NOMO-1 treated with DMSO at 0.1 percent for 48 hours (cell line): ENCODE measurements at regions not wholly inside any gene's neighbourhood (a gene's known extent, or its start where the extent isn't known, plus 50 kb on each side); places are given as distances from the start of the nearest gene placed in this dataset.
A peak's percentile ranks its signal among the peaks of the same experiment; 100 is the strongest.
"Not testable (repeated sequence)": the region's sequence is repeated elsewhere in the genome, so short reads cannot be mapped to it uniquely, and the experiment has no call there.

ENCODE experiments used
- DNase-seq: peaks from one replicate; lab custom pipeline; 2025; ENCODE audit not compliant: unreplicated experiment; lab: John Stamatoyannopoulos, UW

GRCh38 chr13:54999399-54999907 lies 1970.8 kb downstream of the OLFM4 start:
- no peak for DNase-seq

GRCh38 chr13:55000043-55000442 lies 1971.4 kb downstream of the OLFM4 start:
- no peak for DNase-seq

- no peak for DNase-seq
These were observed 1972.2 kb downstream of the OLFM4 start for GRCh38 chr13:55000844-55001243.

GRCh38 chr13:55001881-55002280 lies 1973.3 kb downstream of the OLFM4 start:
- DNase-seq = no peak

- no peak for DNase-seq
These were observed 1979.1 kb downstream of the OLFM4 start for GRCh38 chr13:55007681-55008080.

- no peak for DNase-seq
These were observed 1984.4 kb downstream of the OLFM4 start for GRCh38 chr13:55013051-55013450.

GRCh38 chr13:55029280-55029679 lies 2000.7 kb downstream of the OLFM4 start:
- DNase-seq = no peak

- DNase-seq = no peak
These were observed 2009.6 kb downstream of the OLFM4 start for GRCh38 chr13:55038230-55038629.

GRCh38 chr13:55053891-55054550 lies 2025.4 kb downstream of the OLFM4 start:
- not testable (repeated sequence) for DNase-seq

GRCh38 chr13:55055666-55056065 lies 2027.1 kb downstream of the OLFM4 start:
- DNase-seq = not testable (repeated sequence)

- DNase-seq = no peak
These were observed 2034.0 kb downstream of the OLFM4 start for GRCh38 chr13:55062662-55063061.

- no peak for DNase-seq
These were observed 2039.3 kb downstream of the OLFM4 start for GRCh38 chr13:55067946-55068345.

- DNase-seq = peak; percentile 89
These were observed 2041.1 kb downstream of the OLFM4 start for GRCh38 chr13:55069746-55070145.

- no peak for DNase-seq
These were observed 2044.4 kb downstream of the OLFM4 start for GRCh38 chr13:55073000-55073399.

GRCh38 chr13:55084630-55085029 lies 2056.0 kb downstream of the OLFM4 start:
- DNase-seq = no peak

GRCh38 chr13:55087085-55087484 lies 2053.6 kb upstream of the PRR20A start:
- no peak for DNase-seq

GRCh38 chr13:55090612-55091011 lies 2050.1 kb upstream of the PRR20A start:
- no peak for DNase-seq

GRCh38 chr13:55091172-55091571 lies 2049.5 kb upstream of the PRR20A start:
- no peak for DNase-seq

- no peak for DNase-seq
These were observed 2034.2 kb upstream of the PRR20A start for GRCh38 chr13:55106509-55106908.

GRCh38 chr13:55120631-55121030 lies 2020.1 kb upstream of the PRR20A start:
- DNase-seq = no peak

- DNase-seq = no peak
These were observed 1985.7 kb upstream of the PRR20A start for GRCh38 chr13:55155046-55155445.

- no peak for DNase-seq
These were observed 1981.0 kb upstream of the PRR20A start for GRCh38 chr13:55159765-55160164.

GRCh38 chr13:55160867-55161266 lies 1979.9 kb upstream of the PRR20A start:
- DNase-seq = no peak
